ENCODE measurements at regions not wholly inside any gene's neighbourhood (a gene's known extent, or its start where the extent isn't known, plus 50 kb on each side); places are given as distances from the start of the nearest gene placed in this dataset.

DNA sequence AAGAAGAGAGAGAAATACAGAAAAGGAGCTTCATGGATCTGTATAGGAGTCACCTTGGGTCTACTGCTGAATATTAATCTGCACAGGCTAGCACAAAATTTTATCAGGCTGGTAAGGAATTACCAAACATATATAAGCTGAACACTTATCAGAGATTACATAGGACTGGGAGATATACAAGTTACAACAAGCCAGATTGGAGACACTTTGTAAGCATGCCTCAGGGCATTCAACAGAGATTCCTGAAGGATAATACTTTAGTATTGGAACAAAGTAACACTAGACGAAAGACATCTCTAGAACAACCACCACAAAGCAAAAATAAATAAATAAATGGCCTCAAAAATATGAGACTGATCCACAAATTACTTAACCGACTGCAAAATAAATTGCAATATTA lies 197.8 kb downstream of the ANXA1 start:
- no peaks in the 10 kb centered on the region for H3K4me1 Mint-ChIP-seq
- no peak overlapping the region for H3K4me3 Mint-ChIP-seq
- Histone ChIP-seq H3K9me3 (no peaks in the 10 kb centered on the region), H3K27me3 (replicated peaks in 1 of 2; ENCODE audit: control insufficient read depth in 2 of 2, extremely low read depth in 1 of 2, insufficient read depth in 2 of 2, low read length in 1 of 2) (no peaks in the 10 kb centered on the region), H3K27ac (ENCODE audit: low read length) (no peak overlapping the region), H3K4me3 (ENCODE audit: control insufficient read depth in 1 of 2, extremely low read depth in 1 of 2, low read length in 1 of 2) (no peak overlapping the region), H3K4me1 (ENCODE audit: control insufficient read depth in 1 of 2, extremely low read depth in 1 of 2, insufficient read depth in 2 of 2, low read length in 2 of 2) (no peaks in the 10 kb centered on the region), H3K36me3 (ENCODE audit: control insufficient read depth in 2 of 2, extremely low read depth in 1 of 2, insufficient read depth in 1 of 2, low read length in 1 of 2) (no peaks in the 10 kb centered on the region)
- H3K27ac Mint-ChIP-seq: no peak overlapping the region
- ChIA-PET POLR2A (no interaction called here), CTCF (interaction anchor here in 1 of 2 donors (0.6 kb wide), 1 partner anchor 216 kb away, joined by 9 read pairs; no protein-coding TSS in a partner anchor)
- no peak for ATAC-seq (replicated peaks in 1 of 4)
- DNase-seq: no peak
- peaks cover 0 to 4% (median 0%) of the 10 kb centered on the region in 3 donors for H3K9me3 Mint-ChIP-seq
- no peaks in the 10 kb centered on the region for H3K36me3 Mint-ChIP-seq
- no peaks in the 10 kb centered on the region for H3K27me3 Mint-ChIP-seq
- WGBS (ENCODE audit: insufficient coverage): no CpG with 5 or more reads among the region's 2 CpGs

DNA sequence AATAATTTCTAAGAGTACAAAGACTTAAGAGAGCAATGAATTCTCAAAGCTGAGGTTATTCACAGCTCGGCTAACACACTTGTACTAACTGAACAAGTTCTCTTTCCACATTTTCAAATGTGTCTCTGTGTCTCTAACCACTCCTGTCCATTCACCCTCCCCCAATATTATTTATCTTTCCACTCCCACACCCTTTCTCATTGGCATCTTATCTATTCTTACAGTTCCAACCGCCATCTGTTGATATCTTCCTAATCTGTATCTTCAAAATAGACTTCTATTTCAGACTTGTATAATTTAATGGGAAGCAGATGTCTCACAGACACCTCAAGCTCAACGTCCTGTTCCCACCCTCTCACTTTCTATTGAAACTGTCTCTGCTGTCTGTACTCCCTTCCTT lies 205.9 kb downstream of the ANXA1 start:
- Mint-ChIP-seq H3K36me3 (no peaks in the 10 kb centered on the region), H3K27me3 (no peaks in the 10 kb centered on the region), H3K27ac (no peak overlapping the region), H3K4me3 (no peak overlapping the region), H3K9me3 (peaks cover 0 to 9% (median 0%) of the 10 kb centered on the region in 3 donors), H3K4me1 (no peaks in the 10 kb centered on the region)
- 50% methylated on average over 1 of the region's 3 CpGs for WGBS (ENCODE audit: insufficient coverage)
- ChIA-PET POLR2A (no interaction called here), CTCF (no interaction called here)
- ATAC-seq (replicated peaks in 1 of 4) (no peak), DNase-seq (no peak)
- Histone ChIP-seq H3K27me3 (replicated peaks in 1 of 2; ENCODE audit: control insufficient read depth in 2 of 2, extremely low read depth in 1 of 2, insufficient read depth in 2 of 2, low read length in 1 of 2) (no peaks in the 10 kb centered on the region), H3K4me3 (ENCODE audit: control insufficient read depth in 1 of 2, extremely low read depth in 1 of 2, low read length in 1 of 2) (no peak overlapping the region), H3K36me3 (ENCODE audit: control insufficient read depth in 2 of 2, extremely low read depth in 1 of 2, insufficient read depth in 1 of 2, low read length in 1 of 2) (no peaks in the 10 kb centered on the region), H3K9me3 (no peaks in the 10 kb centered on the region), H3K4me1 (ENCODE audit: control insufficient read depth in 1 of 2, extremely low read depth in 1 of 2, insufficient read depth in 2 of 2, low read length in 2 of 2) (no peaks in the 10 kb centered on the region), H3K27ac (ENCODE audit: low read length) (no peak overlapping the region)

DNA sequence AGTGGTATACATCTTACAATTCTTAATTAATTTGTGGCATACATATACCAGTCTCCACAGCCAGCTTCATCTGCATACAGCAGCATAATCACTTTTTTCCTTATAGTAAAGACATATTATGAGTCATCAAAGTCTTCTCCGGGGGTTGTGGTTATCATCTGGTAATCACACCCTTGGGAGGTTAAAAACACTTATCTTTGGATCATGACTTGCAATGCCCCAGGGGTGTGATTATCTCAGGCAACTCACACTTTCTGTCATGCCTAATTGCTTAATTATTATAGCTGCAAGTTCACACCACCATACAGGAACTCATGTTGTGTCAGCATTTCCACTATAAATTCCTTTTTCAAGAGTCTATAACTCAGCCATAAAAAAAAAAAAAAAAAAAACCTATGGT lies 218.4 kb downstream of the ANXA1 start:
- no peaks in the 10 kb centered on the region for H3K4me1 Mint-ChIP-seq
- no peak overlapping the region for H3K27ac ChIP-seq (ENCODE audit: low read length)
- H3K27ac Mint-ChIP-seq: no peak overlapping the region
- no peak for ATAC-seq (replicated peaks in 1 of 4)
- H3K9me3 ChIP-seq: no peaks in the 10 kb centered on the region
- no CpG with 5 or more reads among the region's 1 CpG for WGBS (ENCODE audit: insufficient coverage)
- ChIA-PET CTCF (no interaction called here), POLR2A (no interaction called here)
- no peaks in the 10 kb centered on the region for H3K9me3 Mint-ChIP-seq
- no peaks in the 10 kb centered on the region for H3K36me3 ChIP-seq (ENCODE audit: control insufficient read depth in 2 of 2, extremely low read depth in 1 of 2, insufficient read depth in 1 of 2, low read length in 1 of 2)
- no peaks in the 10 kb centered on the region for H3K27me3 Mint-ChIP-seq
- no peak overlapping the region for H3K4me3 ChIP-seq (ENCODE audit: control insufficient read depth in 1 of 2, extremely low read depth in 1 of 2, low read length in 1 of 2)
- no peak for DNase-seq
- H3K27me3 ChIP-seq (replicated peaks in 1 of 2; ENCODE audit: control insufficient read depth in 2 of 2, extremely low read depth in 1 of 2, insufficient read depth in 2 of 2, low read length in 1 of 2): no peaks in the 10 kb centered on the region
- no peak overlapping the region for H3K4me3 Mint-ChIP-seq
- no peaks in the 10 kb centered on the region for H3K36me3 Mint-ChIP-seq
- no peaks in the 10 kb centered on the region for H3K4me1 ChIP-seq (ENCODE audit: control insufficient read depth in 1 of 2, extremely low read depth in 1 of 2, insufficient read depth in 2 of 2, low read length in 2 of 2)

DNA sequence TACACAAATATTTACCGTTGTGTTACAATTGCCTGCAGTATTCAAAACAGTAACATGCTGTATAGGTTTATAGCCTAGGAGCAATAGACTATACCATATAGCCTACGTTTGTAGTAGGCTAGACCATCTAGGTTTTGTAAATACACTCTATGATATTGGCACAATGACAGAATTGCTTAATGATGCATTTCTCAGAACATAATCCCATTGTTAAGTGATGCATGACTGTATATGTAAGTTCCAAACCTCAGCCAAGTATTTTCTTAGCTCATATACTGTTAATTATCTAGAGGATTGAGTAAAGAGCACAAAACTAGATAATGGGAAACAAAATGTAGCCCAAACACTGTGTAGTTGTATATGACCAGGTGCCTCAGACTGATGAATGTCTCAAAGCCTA lies 220.1 kb downstream of the ANXA1 start:
- WGBS (ENCODE audit: insufficient coverage): no CpG with 5 or more reads among the region's 2 CpGs
- no peaks in the 10 kb centered on the region for H3K27me3 Mint-ChIP-seq
- Histone ChIP-seq H3K9me3 (no peaks in the 10 kb centered on the region), H3K27me3 (replicated peaks in 1 of 2; ENCODE audit: control insufficient read depth in 2 of 2, extremely low read depth in 1 of 2, insufficient read depth in 2 of 2, low read length in 1 of 2) (no peaks in the 10 kb centered on the region), H3K4me1 (ENCODE audit: control insufficient read depth in 1 of 2, extremely low read depth in 1 of 2, insufficient read depth in 2 of 2, low read length in 2 of 2) (no peaks in the 10 kb centered on the region), H3K36me3 (ENCODE audit: control insufficient read depth in 2 of 2, extremely low read depth in 1 of 2, insufficient read depth in 1 of 2, low read length in 1 of 2) (no peaks in the 10 kb centered on the region), H3K4me3 (ENCODE audit: control insufficient read depth in 1 of 2, extremely low read depth in 1 of 2, low read length in 1 of 2) (no peak overlapping the region), H3K27ac (ENCODE audit: low read length) (no peak overlapping the region)
- no peaks in the 10 kb centered on the region for H3K36me3 Mint-ChIP-seq
- DNase-seq: no peak
- no peaks in the 10 kb centered on the region for H3K4me1 Mint-ChIP-seq
- ATAC-seq (replicated peaks in 1 of 4): no peak
- no peak overlapping the region for H3K4me3 Mint-ChIP-seq
- H3K27ac Mint-ChIP-seq: no peak overlapping the region
- ChIA-PET CTCF (no interaction called here), POLR2A (no interaction called here)
- no peaks in the 10 kb centered on the region for H3K9me3 Mint-ChIP-seq

DNA sequence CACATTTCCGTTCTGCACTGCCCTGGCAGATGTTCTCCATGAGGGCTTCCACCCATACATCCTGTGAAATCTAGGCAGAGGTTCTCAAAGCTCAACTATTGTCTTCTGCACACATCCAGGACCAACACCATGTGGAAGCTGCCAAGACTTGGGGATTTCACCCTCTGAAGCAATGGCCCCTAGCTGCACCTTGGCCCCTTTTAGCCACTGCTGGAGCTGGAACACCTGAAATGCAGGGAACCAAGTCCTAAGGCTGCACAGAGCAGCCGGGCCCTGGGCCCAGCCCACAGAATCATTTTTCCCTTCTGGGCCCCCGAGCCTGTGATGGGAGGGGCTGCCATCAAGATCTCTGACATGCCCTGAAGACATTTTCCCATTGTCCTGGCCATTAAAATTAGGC lies 228.7 kb downstream of the ANXA1 start:
- Histone ChIP-seq H3K27ac (ENCODE audit: low read length) (no peak overlapping the region), H3K36me3 (ENCODE audit: control insufficient read depth in 2 of 2, extremely low read depth in 1 of 2, insufficient read depth in 1 of 2, low read length in 1 of 2) (no peaks in the 10 kb centered on the region), H3K4me1 (ENCODE audit: control insufficient read depth in 1 of 2, extremely low read depth in 1 of 2, insufficient read depth in 2 of 2, low read length in 2 of 2) (no peaks in the 10 kb centered on the region), H3K4me3 (ENCODE audit: control insufficient read depth in 1 of 2, extremely low read depth in 1 of 2, low read length in 1 of 2) (no peak overlapping the region), H3K9me3 (no peaks in the 10 kb centered on the region), H3K27me3 (replicated peaks in 1 of 2; ENCODE audit: control insufficient read depth in 2 of 2, extremely low read depth in 1 of 2, insufficient read depth in 2 of 2, low read length in 1 of 2) (no peaks in the 10 kb centered on the region)
- Mint-ChIP-seq H3K36me3 (no peaks in the 10 kb centered on the region), H3K9me3 (peaks cover 2 to 16% (median 6%) of the 10 kb centered on the region in 3 donors), H3K27me3 (no peaks in the 10 kb centered on the region), H3K4me3 (no peak overlapping the region), H3K27ac (no peak overlapping the region), H3K4me1 (no peaks in the 10 kb centered on the region)
- POLR2A ChIA-PET: no interaction called here
- no peak for ATAC-seq (replicated peaks in 1 of 4)
- WGBS (ENCODE audit: insufficient coverage): 63% methylated on average over 3 of the region's 3 CpGs
- CTCF ChIA-PET: no interaction called here
- no peak for DNase-seq

DNA sequence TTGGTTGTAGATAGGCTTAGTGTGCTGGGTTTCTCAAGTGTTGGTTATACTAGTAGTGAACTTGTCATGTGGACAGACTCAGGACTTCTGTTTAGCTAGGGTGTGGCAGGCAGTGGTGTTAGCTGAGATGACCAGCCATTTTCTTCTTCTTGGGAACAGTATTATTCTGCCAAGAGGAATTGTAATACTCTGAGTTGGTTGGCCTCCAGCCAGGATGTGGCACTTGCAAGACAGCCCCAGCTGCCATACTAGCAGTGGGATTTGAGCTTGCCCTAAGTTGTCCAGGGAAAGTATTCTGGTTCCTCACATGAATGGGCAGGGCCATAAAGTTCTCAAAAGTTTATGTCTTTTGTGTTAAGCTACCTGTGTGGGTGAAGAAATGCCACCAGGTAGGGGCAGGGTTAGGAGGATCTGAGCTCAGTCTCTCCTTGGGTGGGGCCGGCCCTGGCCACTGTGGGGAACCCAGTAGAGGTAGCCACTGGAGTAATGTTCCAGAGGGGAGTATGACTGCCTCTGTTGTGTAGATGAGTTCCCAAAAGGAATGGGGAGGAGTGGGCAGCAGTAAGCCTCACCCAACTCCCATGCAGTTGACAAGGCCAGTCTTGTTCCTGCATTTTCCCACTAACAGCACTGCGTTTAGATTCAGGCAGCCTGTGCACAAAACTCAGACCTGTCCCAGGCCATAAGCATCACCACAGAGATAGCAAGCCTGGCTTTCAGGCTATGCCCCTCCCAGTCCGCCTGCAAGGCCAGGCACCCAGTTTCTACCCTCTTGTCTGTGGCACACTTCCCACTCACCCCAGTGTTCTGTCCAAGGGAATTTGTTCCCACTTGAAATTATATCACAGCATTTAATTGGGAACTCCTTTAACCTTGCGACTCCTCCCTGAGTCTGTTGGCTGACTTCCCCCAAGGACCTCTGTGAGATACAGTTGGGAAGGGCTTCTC lies 250.7 kb downstream of the ANXA1 start:
- ATAC-seq (replicated peaks in 1 of 4) (no peak), DNase-seq (no peak)
- Histone ChIP-seq H3K9me3 (no peaks in the 10 kb centered on the region), H3K4me1 (ENCODE audit: control insufficient read depth in 1 of 2, extremely low read depth in 1 of 2, insufficient read depth in 2 of 2, low read length in 2 of 2) (no peaks in the 10 kb centered on the region), H3K27me3 (replicated peaks in 1 of 2; ENCODE audit: control insufficient read depth in 2 of 2, extremely low read depth in 1 of 2, insufficient read depth in 2 of 2, low read length in 1 of 2) (no peaks in the 10 kb centered on the region), H3K4me3 (ENCODE audit: control insufficient read depth in 1 of 2, extremely low read depth in 1 of 2, low read length in 1 of 2) (no peak overlapping the region), H3K36me3 (ENCODE audit: control insufficient read depth in 2 of 2, extremely low read depth in 1 of 2, insufficient read depth in 1 of 2, low read length in 1 of 2) (no peaks in the 10 kb centered on the region), H3K27ac (ENCODE audit: low read length) (no peak overlapping the region)
- 77% methylated on average over 2 of the region's 4 CpGs for WGBS (ENCODE audit: insufficient coverage)
- Mint-ChIP-seq H3K27me3 (no peaks in the 10 kb centered on the region), H3K4me1 (no peaks in the 10 kb centered on the region), H3K9me3 (peaks cover 4 to 17% (median 11%) of the 10 kb centered on the region in 3 donors), H3K27ac (no peak overlapping the region), H3K4me3 (no peak overlapping the region), H3K36me3 (no peaks in the 10 kb centered on the region)
- CTCF ChIA-PET: no interaction called here
- POLR2A ChIA-PET: no interaction called here

All from T-cell (primary cell).